ENCODE measurements at regions not wholly inside any gene's neighbourhood (a gene's known extent, or its start where the extent isn't known, plus 50 kb on each side); places are given as distances from the start of the nearest gene placed in this dataset.

DNA sequence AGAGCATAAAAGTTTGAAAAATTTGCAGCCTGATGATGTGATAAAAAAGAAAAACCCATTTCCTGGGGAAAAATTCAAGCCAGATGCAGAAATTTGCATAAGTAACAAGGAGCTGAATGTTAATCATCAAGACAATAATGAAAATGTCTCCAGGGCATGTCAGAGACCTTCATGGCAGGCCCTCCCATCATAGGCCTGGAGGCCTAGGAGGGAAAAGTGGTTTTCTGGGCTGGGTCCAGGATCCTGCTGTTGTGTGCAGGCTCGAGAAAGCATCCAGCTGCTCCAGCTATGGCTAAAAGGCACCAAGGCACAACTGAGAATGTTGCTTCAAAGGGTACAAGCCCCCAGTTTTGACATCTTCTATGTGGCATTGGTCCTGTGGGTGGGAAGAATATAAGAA lies 1014.0 kb downstream of the SI start:
- Mint-ChIP-seq H3K4me1 (no peaks in the 10 kb centered on the region), H3K4me3 (no peak overlapping the region), H3K27me3 (no peaks in the 10 kb centered on the region), H3K9me3 (peaks cover 0 to 15% (median 7%) of the 10 kb centered on the region in 11 donors), H3K27ac (no peak overlapping the region), H3K36me3 (no peaks in the 10 kb centered on the region)
- Histone ChIP-seq H3K4me3 (ENCODE audit: low read length) (no peak overlapping the region), H3K27me3 (ENCODE audit: control insufficient read depth in 2 of 2, insufficient read depth in 2 of 2, low read length in 2 of 2) (no peaks in the 10 kb centered on the region), H3K4me1 (ENCODE audit: control insufficient read depth in 2 of 2, insufficient read depth in 2 of 2, low read length in 2 of 2) (no peaks in the 10 kb centered on the region), H3K27ac (ENCODE audit: low read depth, low read length) (no peak overlapping the region), H3K9me3 (ENCODE audit: control insufficient read depth in 2 of 3, low read length in 3 of 3) (no peaks in the 10 kb centered on the region), H3K36me3 (ENCODE audit: control insufficient read depth in 2 of 3, insufficient read depth in 3 of 3, low read length in 3 of 3) (no peaks in the 10 kb centered on the region)
- DNase-seq, result no peak
- CTCF ChIA-PET, result no interaction called here
- POLR2A ChIA-PET, result no interaction called here
- ATAC-seq, result no peak
- intact Hi-C loops (cut with micrococcal nuclease), result no loop called here

DNA sequence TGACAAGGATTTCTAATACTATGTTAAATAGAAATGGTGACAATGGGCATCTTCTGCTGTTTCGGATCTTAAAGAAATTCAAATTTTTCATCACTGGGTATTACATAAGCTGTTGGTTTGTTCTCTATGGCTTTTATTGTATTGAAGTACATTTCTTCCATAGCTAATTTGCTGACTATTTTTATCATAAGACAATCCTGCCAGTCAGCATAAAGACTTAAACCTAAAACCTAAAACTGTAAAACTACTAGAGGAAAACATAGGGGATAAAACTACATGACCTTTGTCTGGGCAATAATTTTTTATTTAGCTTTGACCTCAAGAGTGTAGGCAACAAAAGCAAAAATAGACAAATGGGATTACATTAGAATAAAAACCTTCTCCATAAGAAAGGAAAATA lies 1017.4 kb downstream of the SI start:
- no peaks in the 10 kb centered on the region for H3K9me3 ChIP-seq (ENCODE audit: control insufficient read depth in 2 of 3, low read length in 3 of 3)
- Mint-ChIP-seq H3K27me3 (no peaks in the 10 kb centered on the region), H3K27ac (no peak overlapping the region), H3K4me1 (peaks cover 0 to 1% (median 0%) of the 10 kb centered on the region in 7 donors), H3K4me3 (no peak overlapping the region), H3K9me3 (peaks cover 0 to 11% (median 6%) of the 10 kb centered on the region in 11 donors), H3K36me3 (no peaks in the 10 kb centered on the region)
- ChIA-PET CTCF (no interaction called here), POLR2A (no interaction called here)
- H3K4me3 ChIP-seq (ENCODE audit: low read length), result no peak overlapping the region
- H3K4me1 ChIP-seq (ENCODE audit: control insufficient read depth in 2 of 2, insufficient read depth in 2 of 2, low read length in 2 of 2), result no peaks in the 10 kb centered on the region
- no peak for DNase-seq
- ATAC-seq, result no peak
- H3K27me3 ChIP-seq (ENCODE audit: control insufficient read depth in 2 of 2, insufficient read depth in 2 of 2, low read length in 2 of 2), result no peaks in the 10 kb centered on the region
- no peaks in the 10 kb centered on the region for H3K36me3 ChIP-seq (ENCODE audit: control insufficient read depth in 2 of 3, insufficient read depth in 3 of 3, low read length in 3 of 3)
- intact Hi-C loops (cut with micrococcal nuclease), result no loop called here
- no peak overlapping the region for H3K27ac ChIP-seq (ENCODE audit: low read depth, low read length)

DNA sequence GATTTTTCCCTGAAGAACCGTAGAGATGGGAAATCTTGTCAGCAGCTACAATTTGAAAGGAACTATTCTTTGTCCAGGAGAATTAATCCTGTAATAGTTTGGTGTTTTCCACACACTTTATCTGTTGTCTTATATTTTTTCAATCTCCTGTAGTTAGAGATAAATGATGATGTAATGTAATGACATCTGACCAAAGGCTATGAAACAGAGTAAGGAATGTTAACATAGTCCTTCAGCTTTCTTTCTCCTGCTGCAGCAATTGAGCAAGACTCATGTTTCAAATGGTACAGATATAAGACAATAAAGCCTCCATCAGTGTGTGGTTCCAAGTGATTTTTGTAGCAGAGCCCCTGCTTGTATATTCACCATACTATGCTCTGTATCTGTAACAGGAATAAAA lies 1028.4 kb downstream of the SI start:
- Histone ChIP-seq H3K9me3 (ENCODE audit: control insufficient read depth in 2 of 3, low read length in 3 of 3) (no peaks in the 10 kb centered on the region), H3K36me3 (ENCODE audit: control insufficient read depth in 2 of 3, insufficient read depth in 3 of 3, low read length in 3 of 3) (no peaks in the 10 kb centered on the region), H3K27ac (ENCODE audit: low read depth, low read length) (no peak overlapping the region), H3K4me1 (ENCODE audit: control insufficient read depth in 2 of 2, insufficient read depth in 2 of 2, low read length in 2 of 2) (no peaks in the 10 kb centered on the region), H3K27me3 (ENCODE audit: control insufficient read depth in 2 of 2, insufficient read depth in 2 of 2, low read length in 2 of 2) (no peaks in the 10 kb centered on the region), H3K4me3 (ENCODE audit: low read length) (no peak overlapping the region)
- Mint-ChIP-seq H3K27me3 (no peaks in the 10 kb centered on the region), H3K4me1 (no peaks in the 10 kb centered on the region), H3K27ac (no peak overlapping the region), H3K9me3 (peaks cover 0 to 16% (median 1%) of the 10 kb centered on the region in 11 donors), H3K36me3 (peaks cover 0 to 3% (median 0%) of the 10 kb centered on the region in 5 donors), H3K4me3 (no peak overlapping the region)
- ChIA-PET POLR2A (no interaction called here), CTCF (no interaction called here)
- intact Hi-C loops (cut with micrococcal nuclease), result no loop called here
- no peak for DNase-seq
- ATAC-seq, result no peak

- no peak for ATAC-seq
- Histone ChIP-seq H3K27ac (ENCODE audit: low read depth, low read length) (no peak overlapping the region), H3K27me3 (ENCODE audit: control insufficient read depth in 2 of 2, insufficient read depth in 2 of 2, low read length in 2 of 2) (no peaks in the 10 kb centered on the region), H3K36me3 (ENCODE audit: control insufficient read depth in 2 of 3, insufficient read depth in 3 of 3, low read length in 3 of 3) (no peaks in the 10 kb centered on the region), H3K4me1 (ENCODE audit: control insufficient read depth in 2 of 2, insufficient read depth in 2 of 2, low read length in 2 of 2) (no peaks in the 10 kb centered on the region), H3K9me3 (ENCODE audit: control insufficient read depth in 2 of 3, low read length in 3 of 3) (no peaks in the 10 kb centered on the region), H3K4me3 (ENCODE audit: low read length) (no peak overlapping the region)
- H3K4me1 Mint-ChIP-seq, result no peaks in the 10 kb centered on the region
- H3K9me3 Mint-ChIP-seq, result peaks cover 0 to 18% (median 1%) of the 10 kb centered on the region in 11 donors
- no peak for DNase-seq
- intact Hi-C loops (cut with micrococcal nuclease), result no loop called here
- peaks cover 0 to 1% (median 0%) of the 10 kb centered on the region in 5 donors for H3K36me3 Mint-ChIP-seq
- ChIA-PET POLR2A (no interaction called here), CTCF (no interaction called here)
- no peak overlapping the region for H3K4me3 Mint-ChIP-seq
- no peak overlapping the region for H3K27ac Mint-ChIP-seq
- H3K27me3 Mint-ChIP-seq, result no peaks in the 10 kb centered on the region
Observed at GRCh38 chr3:164048451-164048850, 1029.8 kb downstream of the SI start.

- peaks cover 0 to 17% (median 1%) of the 10 kb centered on the region in 11 donors for H3K9me3 Mint-ChIP-seq
- no peaks in the 10 kb centered on the region for H3K27me3 ChIP-seq (ENCODE audit: control insufficient read depth in 2 of 2, insufficient read depth in 2 of 2, low read length in 2 of 2)
Observed at GRCh38 chr3:164040991-164041390, 1037.3 kb downstream of the SI start.

DNA sequence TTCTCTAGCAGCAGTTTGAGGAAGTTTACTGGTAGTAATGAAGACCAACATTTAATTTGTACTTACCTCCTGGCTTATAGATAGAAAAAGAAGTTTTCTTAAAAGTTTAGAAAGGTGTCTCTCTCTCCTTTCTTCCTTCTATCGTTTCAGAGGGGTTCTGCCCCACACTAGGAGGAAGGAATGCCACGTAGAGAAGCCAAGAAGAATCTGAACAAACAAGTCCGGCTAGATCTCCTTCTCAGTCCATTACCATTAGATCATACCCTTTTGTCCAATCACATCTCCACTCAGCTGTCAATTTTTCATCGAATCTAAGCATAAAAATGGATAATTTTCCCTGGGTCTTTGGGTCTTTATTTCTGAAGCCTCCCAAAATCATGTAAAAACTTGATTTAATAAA lies 1048.1 kb downstream of the SI start:
- no peak for ATAC-seq
- Histone ChIP-seq H3K27ac (ENCODE audit: low read depth, low read length) (no peak overlapping the region), H3K4me1 (ENCODE audit: control insufficient read depth in 2 of 2, insufficient read depth in 2 of 2, low read length in 2 of 2) (no peaks in the 10 kb centered on the region), H3K27me3 (ENCODE audit: control insufficient read depth in 2 of 2, insufficient read depth in 2 of 2, low read length in 2 of 2) (no peaks in the 10 kb centered on the region), H3K4me3 (ENCODE audit: low read length) (no peak overlapping the region), H3K9me3 (ENCODE audit: control insufficient read depth in 2 of 3, low read length in 3 of 3) (no peaks in the 10 kb centered on the region), H3K36me3 (ENCODE audit: control insufficient read depth in 2 of 3, insufficient read depth in 3 of 3, low read length in 3 of 3) (no peaks in the 10 kb centered on the region)
- no peak overlapping the region for H3K4me3 Mint-ChIP-seq
- intact Hi-C loops (cut with micrococcal nuclease), result no loop called here
- POLR2A ChIA-PET, result no interaction called here
- no peak overlapping the region for H3K27ac Mint-ChIP-seq
- DNase-seq, result no peak
- peaks cover 0 to 4% (median 0%) of the 10 kb centered on the region in 5 donors for H3K36me3 Mint-ChIP-seq
- CTCF ChIA-PET, result no interaction called here
- no peaks in the 10 kb centered on the region for H3K4me1 Mint-ChIP-seq
- peaks cover 0 to 16% (median 5%) of the 10 kb centered on the region in 11 donors for H3K9me3 Mint-ChIP-seq
- no peaks in the 10 kb centered on the region for H3K27me3 Mint-ChIP-seq

More at GRCh38 chr3:164040991-164041390, 1037.3 kb downstream of the SI start:
- no peaks in the 10 kb centered on the region for H3K4me1 ChIP-seq (ENCODE audit: control insufficient read depth in 2 of 2, insufficient read depth in 2 of 2, low read length in 2 of 2)
- CTCF ChIA-PET, result no interaction called here
- no peak overlapping the region for H3K27ac ChIP-seq (ENCODE audit: low read depth, low read length)
- no peak overlapping the region for H3K27ac Mint-ChIP-seq
- H3K4me3 ChIP-seq (ENCODE audit: low read length), result no peak overlapping the region
- H3K4me1 Mint-ChIP-seq, result no peaks in the 10 kb centered on the region
- no peak for DNase-seq
- H3K36me3 ChIP-seq (ENCODE audit: control insufficient read depth in 2 of 3, insufficient read depth in 3 of 3, low read length in 3 of 3), result no peaks in the 10 kb centered on the region
- no peak for ATAC-seq
- no peaks in the 10 kb centered on the region for H3K9me3 ChIP-seq (ENCODE audit: control insufficient read depth in 2 of 3, low read length in 3 of 3)
- no peak overlapping the region for H3K4me3 Mint-ChIP-seq
- H3K27me3 Mint-ChIP-seq, result no peaks in the 10 kb centered on the region
- POLR2A ChIA-PET, result no interaction called here
- intact Hi-C loops (cut with micrococcal nuclease), result no loop called here
- no peaks in the 10 kb centered on the region for H3K36me3 Mint-ChIP-seq

GRCh38 chr3:164024786-164025185 lies 1053.5 kb downstream of the SI start:
- H3K27me3 Mint-ChIP-seq, result no peaks in the 10 kb centered on the region
- CTCF ChIA-PET, result no interaction called here
- ATAC-seq, result no peak
- Histone ChIP-seq H3K9me3 (ENCODE audit: control insufficient read depth in 2 of 3, low read length in 3 of 3) (no peaks in the 10 kb centered on the region), H3K4me3 (ENCODE audit: low read length) (no peak overlapping the region), H3K36me3 (ENCODE audit: control insufficient read depth in 2 of 3, insufficient read depth in 3 of 3, low read length in 3 of 3) (no peaks in the 10 kb centered on the region), H3K4me1 (ENCODE audit: control insufficient read depth in 2 of 2, insufficient read depth in 2 of 2, low read length in 2 of 2) (no peaks in the 10 kb centered on the region), H3K27ac (ENCODE audit: low read depth, low read length) (no peak overlapping the region), H3K27me3 (ENCODE audit: control insufficient read depth in 2 of 2, insufficient read depth in 2 of 2, low read length in 2 of 2) (no peaks in the 10 kb centered on the region)
- H3K4me1 Mint-ChIP-seq, result no peaks in the 10 kb centered on the region
- intact Hi-C loops (cut with micrococcal nuclease), result no loop called here
- POLR2A ChIA-PET, result no interaction called here
- no peak overlapping the region for H3K27ac Mint-ChIP-seq
- H3K36me3 Mint-ChIP-seq, result peaks cover 0 to 3% (median 0%) of the 10 kb centered on the region in 5 donors
- no peak overlapping the region for H3K4me3 Mint-ChIP-seq
- DNase-seq, result no peak
- peaks cover 0 to 17% (median 8%) of the 10 kb centered on the region in 11 donors for H3K9me3 Mint-ChIP-seq

All from naive thymus-derived CD4-positive, alpha-beta T cell (primary cell).